ENCODE measurements at regions not wholly inside any gene's neighbourhood (a gene's known extent, or its start where the extent isn't known, plus 50 kb on each side); places are given as distances from the start of the nearest gene placed in this dataset.
A peak's percentile ranks its signal among the peaks of the same experiment; 100 is the strongest.

DNA sequence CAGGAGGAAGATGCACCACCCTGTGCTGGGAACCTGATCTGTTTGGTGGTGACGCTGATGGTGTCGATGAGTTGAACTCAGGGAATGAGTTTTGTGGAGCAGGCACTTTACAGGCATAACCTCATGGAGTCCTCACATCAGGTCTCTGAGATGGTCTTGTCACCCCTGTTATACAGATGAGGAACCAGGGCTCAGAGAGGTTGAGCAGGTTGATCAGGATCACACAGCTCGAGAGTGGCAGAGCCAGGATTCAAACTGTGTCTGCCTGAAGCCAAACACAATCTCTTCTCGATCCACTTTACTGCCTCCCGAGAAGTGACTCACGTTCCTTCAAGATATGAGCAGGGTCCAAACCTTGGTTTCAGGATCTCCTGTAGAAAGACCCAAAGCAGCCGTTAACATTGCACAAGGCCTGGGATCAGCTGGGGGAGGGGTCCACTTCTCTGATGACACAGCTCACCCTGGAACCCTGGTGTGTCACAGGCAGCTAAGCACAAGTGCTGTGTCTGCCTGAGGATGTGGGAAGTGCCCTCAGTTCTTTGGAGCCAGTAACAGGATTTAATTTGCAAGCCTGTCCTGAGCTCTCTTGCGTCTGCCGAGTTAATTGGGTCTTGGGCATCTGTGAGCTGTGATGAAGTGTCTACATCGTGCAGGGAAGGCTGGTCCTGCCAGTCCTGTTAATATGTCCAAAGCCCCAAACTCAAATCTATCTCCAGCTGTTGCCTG, 65.4 kb upstream of the STUM start:
- peak; percentile 10 to 19 for DNase-seq (ENCODE audit: low read depth in 1 of 2, low spot score in 1 of 2)
- TF ChIP-seq SPI1 (IDR thresholded peaks at IDR 0.05; ENCODE audit: borderline replicate concordance, low read depth) (no peak), GABPA (IDR thresholded peaks at IDR 0.05; ENCODE audit: low read depth) (no peak), POLR2AphosphoS5 (IDR thresholded peaks at IDR 0.05; ENCODE audit: low read depth) (no peak)
- TF ChIP-seq, protein P1, sequence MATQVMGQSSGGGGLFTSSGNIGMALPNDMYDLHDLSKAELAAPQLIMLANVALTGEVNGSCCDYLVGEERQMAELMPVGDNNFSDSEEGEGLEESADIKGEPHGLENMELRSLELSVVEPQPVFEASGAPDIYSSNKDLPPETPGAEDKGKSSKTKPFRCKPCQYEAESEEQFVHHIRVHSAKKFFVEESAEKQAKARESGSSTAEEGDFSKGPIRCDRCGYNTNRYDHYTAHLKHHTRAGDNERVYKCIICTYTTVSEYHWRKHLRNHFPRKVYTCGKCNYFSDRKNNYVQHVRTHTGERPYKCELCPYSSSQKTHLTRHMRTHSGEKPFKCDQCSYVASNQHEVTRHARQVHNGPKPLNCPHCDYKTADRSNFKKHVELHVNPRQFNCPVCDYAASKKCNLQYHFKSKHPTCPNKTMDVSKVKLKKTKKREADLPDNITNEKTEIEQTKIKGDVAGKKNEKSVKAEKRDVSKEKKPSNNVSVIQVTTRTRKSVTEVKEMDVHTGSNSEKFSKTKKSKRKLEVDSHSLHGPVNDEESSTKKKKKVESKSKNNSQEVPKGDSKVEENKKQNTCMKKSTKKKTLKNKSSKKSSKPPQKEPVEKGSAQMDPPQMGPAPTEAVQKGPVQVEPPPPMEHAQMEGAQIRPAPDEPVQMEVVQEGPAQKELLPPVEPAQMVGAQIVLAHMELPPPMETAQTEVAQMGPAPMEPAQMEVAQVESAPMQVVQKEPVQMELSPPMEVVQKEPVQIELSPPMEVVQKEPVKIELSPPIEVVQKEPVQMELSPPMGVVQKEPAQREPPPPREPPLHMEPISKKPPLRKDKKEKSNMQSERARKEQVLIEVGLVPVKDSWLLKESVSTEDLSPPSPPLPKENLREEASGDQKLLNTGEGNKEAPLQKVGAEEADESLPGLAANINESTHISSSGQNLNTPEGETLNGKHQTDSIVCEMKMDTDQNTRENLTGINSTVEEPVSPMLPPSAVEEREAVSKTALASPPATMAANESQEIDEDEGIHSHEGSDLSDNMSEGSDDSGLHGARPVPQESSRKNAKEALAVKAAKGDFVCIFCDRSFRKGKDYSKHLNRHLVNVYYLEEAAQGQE (IDR thresholded peaks at IDR 0.05; ENCODE audit: insufficient replicate concordance, low read depth): no peak
- TF ChIP-seq, protein P2, sequence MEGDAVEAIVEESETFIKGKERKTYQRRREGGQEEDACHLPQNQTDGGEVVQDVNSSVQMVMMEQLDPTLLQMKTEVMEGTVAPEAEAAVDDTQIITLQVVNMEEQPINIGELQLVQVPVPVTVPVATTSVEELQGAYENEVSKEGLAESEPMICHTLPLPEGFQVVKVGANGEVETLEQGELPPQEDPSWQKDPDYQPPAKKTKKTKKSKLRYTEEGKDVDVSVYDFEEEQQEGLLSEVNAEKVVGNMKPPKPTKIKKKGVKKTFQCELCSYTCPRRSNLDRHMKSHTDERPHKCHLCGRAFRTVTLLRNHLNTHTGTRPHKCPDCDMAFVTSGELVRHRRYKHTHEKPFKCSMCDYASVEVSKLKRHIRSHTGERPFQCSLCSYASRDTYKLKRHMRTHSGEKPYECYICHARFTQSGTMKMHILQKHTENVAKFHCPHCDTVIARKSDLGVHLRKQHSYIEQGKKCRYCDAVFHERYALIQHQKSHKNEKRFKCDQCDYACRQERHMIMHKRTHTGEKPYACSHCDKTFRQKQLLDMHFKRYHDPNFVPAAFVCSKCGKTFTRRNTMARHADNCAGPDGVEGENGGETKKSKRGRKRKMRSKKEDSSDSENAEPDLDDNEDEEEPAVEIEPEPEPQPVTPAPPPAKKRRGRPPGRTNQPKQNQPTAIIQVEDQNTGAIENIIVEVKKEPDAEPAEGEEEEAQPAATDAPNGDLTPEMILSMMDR (IDR thresholded peaks at IDR 0.05; ENCODE audit: insufficient read depth, low read length): no peak
- Histone ChIP-seq H3K27me3 (ENCODE audit: insufficient read depth, poor library complexity, severe bottlenecking) (peaks cover 8% of the 10 kb centered on the region), H3K27ac (replicated peaks) (no peak overlapping the region), H3K4me3 (replicated peaks; ENCODE audit: insufficient read depth, low read length) (no peak overlapping the region)

DNA sequence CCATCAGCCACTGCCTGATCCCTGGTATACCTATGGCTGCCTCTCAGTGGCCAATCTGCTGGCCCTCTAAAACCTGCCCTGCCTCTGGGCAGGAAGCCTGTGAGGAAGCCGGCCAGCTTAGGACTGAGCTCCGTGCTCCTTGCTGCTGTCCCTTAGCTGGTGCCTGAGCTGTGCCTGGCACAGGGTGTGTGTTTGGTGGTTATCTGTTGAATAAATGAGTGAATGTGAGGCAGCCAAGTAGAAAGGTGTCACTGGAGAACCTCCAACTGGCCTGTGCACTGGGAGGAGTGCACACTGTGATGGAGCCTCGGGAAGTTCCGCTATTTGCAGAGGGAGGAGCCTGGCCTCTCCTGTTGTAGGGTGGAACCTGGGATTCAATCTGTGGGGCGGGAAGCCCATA, 63.4 kb upstream of the STUM start:
- Histone ChIP-seq H3K27ac (replicated peaks) (no peak overlapping the region), H3K27me3 (ENCODE audit: insufficient read depth, poor library complexity, severe bottlenecking) (peaks cover 8% of the 10 kb centered on the region), H3K4me3 (replicated peaks; ENCODE audit: insufficient read depth, low read length) (no peak overlapping the region)
- TF ChIP-seq, protein P1 (IDR thresholded peaks at IDR 0.05; ENCODE audit: insufficient replicate concordance, low read depth): no peak
- DNase-seq (ENCODE audit: low read depth in 1 of 2, low spot score in 1 of 2): no peak

DNA sequence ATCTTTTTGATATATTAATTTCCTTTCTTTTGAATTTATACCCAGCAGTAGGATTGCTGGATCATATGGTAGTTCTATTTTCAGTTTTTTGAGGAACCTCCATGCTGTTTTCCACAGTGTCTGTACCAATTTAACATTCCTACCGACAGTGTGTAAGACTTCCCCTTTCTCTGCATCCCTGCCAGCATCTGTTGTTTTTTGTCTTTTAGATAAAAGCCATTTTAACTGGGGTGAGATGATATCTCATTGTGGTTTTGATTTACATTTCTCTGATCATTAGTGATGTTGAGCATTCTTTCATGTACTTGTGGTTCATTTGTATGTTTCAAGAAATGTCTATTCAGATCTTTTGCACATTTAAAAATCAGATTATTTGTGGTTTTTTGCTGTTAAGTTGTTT, 62.4 kb upstream of the STUM start:
- DNase-seq (ENCODE audit: low read depth in 1 of 2, low spot score in 1 of 2): no peak
- peaks cover 8% of the 10 kb centered on the region for H3K27me3 ChIP-seq (ENCODE audit: insufficient read depth, poor library complexity, severe bottlenecking)
- H3K27ac ChIP-seq (replicated peaks): no peak overlapping the region
- no peak for TF ChIP-seq POLR2AphosphoS5 (IDR thresholded peaks at IDR 0.05; ENCODE audit: low read depth)
- TF ChIP-seq, protein P2 (IDR thresholded peaks at IDR 0.05; ENCODE audit: insufficient read depth, low read length): no peak
- TF ChIP-seq SPI1 (IDR thresholded peaks at IDR 0.05; ENCODE audit: borderline replicate concordance, low read depth): peak; percentile 74
- TF ChIP-seq, protein P1 (IDR thresholded peaks at IDR 0.05; ENCODE audit: insufficient replicate concordance, low read depth): no peak
- TF ChIP-seq GABPA (IDR thresholded peaks at IDR 0.05; ENCODE audit: low read depth): no peak
- no peak overlapping the region for H3K4me3 ChIP-seq (replicated peaks; ENCODE audit: insufficient read depth, low read length)

Measured in HL-60 (cell line).